Uterus (tissue), 2 donors: ENCODE measurements at regions not wholly inside any gene's neighbourhood (a gene's known extent, or its start where the extent isn't known, plus 50 kb on each side); places are given as distances from the start of the nearest gene placed in this dataset.

ENCODE experiments used
- POLR2A ChIP-seq, 2 donors: fragments of 450-650 bp; IDR thresholded peaks; one replicate each; pipeline ENCODE4 v1.6.1; 2016; ENCODE audit warnings: antibody characterized with exemption in 2 of 2, mild to moderate bottlenecking in 1 of 2, moderate library complexity in 1 of 2
- TF ChIP-seq, protein P1 (sequence below), 4 experiments: fragments of 200-600 bp in 2 of 4; fragments of 450-650 bp in 2 of 4; sonication (generic) in 2 of 4; IDR thresholded peaks; one replicate each; pipeline ENCODE4 v1.5.1; 2016 to 2019; ENCODE audit warnings: antibody characterized with exemption in 4 of 4, mild to moderate bottlenecking in 2 of 4, moderate library complexity in 1 of 4

DNA sequence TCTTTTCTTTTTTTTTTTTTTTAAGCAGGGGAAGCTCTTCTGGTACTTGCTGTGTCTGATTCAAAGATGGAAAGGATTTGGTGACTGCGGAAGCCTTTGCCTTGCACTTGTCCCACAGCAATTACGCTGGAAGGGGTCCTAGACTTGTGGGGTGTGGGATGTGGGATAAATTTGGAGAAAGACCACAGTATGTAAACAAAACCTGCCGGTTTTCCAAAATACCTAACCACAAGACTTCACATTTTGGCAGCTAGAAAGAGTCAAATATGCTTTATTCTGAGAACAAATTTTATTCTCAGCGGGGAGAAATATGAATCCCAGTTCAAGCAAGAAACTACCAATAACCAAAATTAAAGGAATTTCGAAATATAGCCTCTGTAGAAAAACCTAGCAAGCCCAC is 176.5 kb downstream of the SPRY2 start:
- no peak for TF ChIP-seq POLR2A (IDR thresholded peaks at IDR 0.05)
- TF ChIP-seq, protein P1, sequence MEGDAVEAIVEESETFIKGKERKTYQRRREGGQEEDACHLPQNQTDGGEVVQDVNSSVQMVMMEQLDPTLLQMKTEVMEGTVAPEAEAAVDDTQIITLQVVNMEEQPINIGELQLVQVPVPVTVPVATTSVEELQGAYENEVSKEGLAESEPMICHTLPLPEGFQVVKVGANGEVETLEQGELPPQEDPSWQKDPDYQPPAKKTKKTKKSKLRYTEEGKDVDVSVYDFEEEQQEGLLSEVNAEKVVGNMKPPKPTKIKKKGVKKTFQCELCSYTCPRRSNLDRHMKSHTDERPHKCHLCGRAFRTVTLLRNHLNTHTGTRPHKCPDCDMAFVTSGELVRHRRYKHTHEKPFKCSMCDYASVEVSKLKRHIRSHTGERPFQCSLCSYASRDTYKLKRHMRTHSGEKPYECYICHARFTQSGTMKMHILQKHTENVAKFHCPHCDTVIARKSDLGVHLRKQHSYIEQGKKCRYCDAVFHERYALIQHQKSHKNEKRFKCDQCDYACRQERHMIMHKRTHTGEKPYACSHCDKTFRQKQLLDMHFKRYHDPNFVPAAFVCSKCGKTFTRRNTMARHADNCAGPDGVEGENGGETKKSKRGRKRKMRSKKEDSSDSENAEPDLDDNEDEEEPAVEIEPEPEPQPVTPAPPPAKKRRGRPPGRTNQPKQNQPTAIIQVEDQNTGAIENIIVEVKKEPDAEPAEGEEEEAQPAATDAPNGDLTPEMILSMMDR (IDR thresholded peaks at IDR 0.05): no peak
